Right atrium auricular region (tissue), 2 donors: ENCODE measurements at regions not wholly inside any gene's neighbourhood (a gene's known extent, or its start where the extent isn't known, plus 50 kb on each side); places are given as distances from the start of the nearest gene placed in this dataset.

ENCODE experiments used
- DNase-seq: peaks from one replicate; pipeline ENCODE4 v3.0.0-alpha.2; 2019; ENCODE audit warnings: low spot score
- H3K27ac ChIP-seq, 2 donors: fragments of 200-600 bp; sonication (generic); 1 replicate in 1 of 2; 2 replicates in 1 of 2; pipeline ENCODE4 v1.5.1; 2016 to 2019
- H3K27me3 ChIP-seq, 2 donors: fragments of 200-600 bp; sonication (generic); one replicate each; pipeline versions ENCODE4 v1.5.1 to v1.6.0; 2017 to 2019
- H3K36me3 ChIP-seq: fragments of 200-600 bp; sonication (generic); one replicate; pipeline ENCODE4 v1.5.1; 2016
- H3K4me1 ChIP-seq, 2 donors: fragments of 200-600 bp; sonication (generic); one replicate each; pipeline versions ENCODE4 v1.5.1 to v1.6.0; 2017 to 2019
- H3K4me3 ChIP-seq, 2 donors: fragments of 200-600 bp; sonication (generic); 1 replicate in 1 of 2; 2 replicates in 1 of 2; pipeline ENCODE4 v1.5.1; 2017 to 2019; ENCODE audit warnings: mild to moderate bottlenecking in 1 of 2, moderate library complexity in 1 of 2
- H3K9me3 ChIP-seq, 2 donors: fragments of 200-600 bp; sonication (generic); one replicate each; pipeline ENCODE4 v1.5.1; 2019
- CTCF ChIP-seq, 2 donors: fragments of 200-600 bp; sonication (generic); IDR thresholded peaks; one replicate each; pipeline ENCODE4 v1.5.1; 2019; ENCODE audit warnings: antibody characterized with exemption in 2 of 2

- no peak overlapping the region for H3K27ac ChIP-seq
- H3K9me3 ChIP-seq = peaks cover 0 to 6% of the 10 kb centered on the region in 2 donors
- no peak overlapping the region for H3K4me3 ChIP-seq
- no peaks in the 10 kb centered on the region for H3K4me1 ChIP-seq
- H3K36me3 ChIP-seq = no peaks in the 10 kb centered on the region
- DNase-seq = no peak
- no peaks in the 10 kb centered on the region for H3K27me3 ChIP-seq
- no peak for TF ChIP-seq CTCF (IDR thresholded peaks at IDR 0.05)
These were observed 1372.1 kb upstream of the DDX18 start for GRCh38 chr2:116442418-116442817.

GRCh38 chr2:116444256-116444872, 1370.1 kb upstream of the DDX18 start:
- H3K9me3 ChIP-seq = peaks cover 0 to 6% of the 10 kb centered on the region in 2 donors
- DNase-seq = no peak
- H3K4me1 ChIP-seq = no peaks in the 10 kb centered on the region
- H3K4me3 ChIP-seq = no peak overlapping the region
- no peaks in the 10 kb centered on the region for H3K27me3 ChIP-seq
- no peak for TF ChIP-seq CTCF (IDR thresholded peaks at IDR 0.05)
- no peaks in the 10 kb centered on the region for H3K36me3 ChIP-seq
- no peak overlapping the region for H3K27ac ChIP-seq

GRCh38 chr2:116450990-116451389, 1363.5 kb upstream of the DDX18 start:
- Histone ChIP-seq H3K27ac (no peak overlapping the region), H3K9me3 (peaks cover 0 to 4% of the 10 kb centered on the region in 2 donors), H3K36me3 (no peaks in the 10 kb centered on the region), H3K4me3 (no peak overlapping the region), H3K27me3 (no peaks in the 10 kb centered on the region), H3K4me1 (no peaks in the 10 kb centered on the region)
- no peak for TF ChIP-seq CTCF (IDR thresholded peaks at IDR 0.05)
- DNase-seq = no peak

GRCh38 chr2:116452651-116453050, 1361.8 kb upstream of the DDX18 start:
- no peak overlapping the region for H3K27ac ChIP-seq
- no peaks in the 10 kb centered on the region for H3K4me1 ChIP-seq
- TF ChIP-seq CTCF (IDR thresholded peaks at IDR 0.05) = no peak
- H3K36me3 ChIP-seq = no peaks in the 10 kb centered on the region
- no peak overlapping the region for H3K4me3 ChIP-seq
- no peaks in the 10 kb centered on the region for H3K27me3 ChIP-seq
- peaks cover 0 to 4% of the 10 kb centered on the region in 2 donors for H3K9me3 ChIP-seq
- DNase-seq = no peak

GRCh38 chr2:116456429-116456828, 1358.1 kb upstream of the DDX18 start:
- H3K4me3 ChIP-seq = no peak overlapping the region
- TF ChIP-seq CTCF (IDR thresholded peaks at IDR 0.05) = no peak
- no peaks in the 10 kb centered on the region for H3K4me1 ChIP-seq
- DNase-seq = no peak
- H3K36me3 ChIP-seq = no peaks in the 10 kb centered on the region
- no peaks in the 10 kb centered on the region for H3K27me3 ChIP-seq
- peaks cover 0 to 4% of the 10 kb centered on the region in 2 donors for H3K9me3 ChIP-seq
- H3K27ac ChIP-seq = no peak overlapping the region

- Histone ChIP-seq H3K36me3 (no peaks in the 10 kb centered on the region), H3K27me3 (no peaks in the 10 kb centered on the region), H3K9me3 (peaks cover 0 to 13% of the 10 kb centered on the region in 2 donors)
These were observed 1347.2 kb upstream of the DDX18 start for GRCh38 chr2:116467243-116467642.

More at GRCh38 chr2:116467243-116467642, 1347.2 kb upstream of the DDX18 start:
- H3K4me1 ChIP-seq = no peaks in the 10 kb centered on the region
- H3K4me3 ChIP-seq = no peak overlapping the region
- H3K27ac ChIP-seq = no peak overlapping the region
- TF ChIP-seq CTCF (IDR thresholded peaks at IDR 0.05) = no peak
- DNase-seq = no peak
